Bronchial epithelial cell (primary cell): ENCODE measurements at regions not wholly inside any gene's neighbourhood (a gene's known extent, or its start where the extent isn't known, plus 50 kb on each side); places are given as distances from the start of the nearest gene placed in this dataset.

Experiments
- DNase-seq: peaks from one replicate; pipeline ENCODE4 v3.0.0-alpha.2; 2010; ENCODE audit warnings: low read depth
- FAIRE-seq: peaks from 2 replicates; lab custom pipeline; 2011; peaks lifted over from hg19 to GRCh38; lab: Jason Lieb, UNC
- H3K27me3 ChIP-seq: 2 replicates; pipeline ENCODE4 v1.5.1; 2011; ENCODE audit warnings: low read length; ENCODE audit not compliant: control insufficient read depth, insufficient read depth
- H3K36me3 ChIP-seq: 2 replicates; pipeline ENCODE4 v1.5.1; 2011; ENCODE audit warnings: low read length; ENCODE audit not compliant: control insufficient read depth, insufficient read depth
- H3K4me3 ChIP-seq: 2 replicates; pipeline ENCODE4 v1.5.1; 2011; ENCODE audit warnings: mild to moderate bottlenecking, low read depth, low read length, control low read depth
- CTCF ChIP-seq: IDR thresholded peaks from 2 replicates; pipeline ENCODE4 v1.5.1; 2011; ENCODE audit warnings: mild to moderate bottlenecking, moderate library complexity, low read length, control low read depth, inconsistent platforms; ENCODE audit not compliant: insufficient read depth, severe bottlenecking

GRCh38 chr10:109183366-109183765 is 739.9 kb downstream of the XPNPEP1 start:
- DNase-seq (no peak), FAIRE-seq (no peak)
- no peaks in the 10 kb centered on the region for H3K36me3 ChIP-seq
- H3K4me3 ChIP-seq, result no peak overlapping the region
- no peak for TF ChIP-seq CTCF
- no peaks in the 10 kb centered on the region for H3K27me3 ChIP-seq

GRCh38 chr10:109178591-109178990 is 744.7 kb downstream of the XPNPEP1 start:
- no peak for TF ChIP-seq CTCF

GRCh38 chr10:109174526-109174925 is 748.8 kb downstream of the XPNPEP1 start:
- H3K4me3 ChIP-seq, result no peak overlapping the region
- H3K36me3 ChIP-seq, result no peaks in the 10 kb centered on the region
- FAIRE-seq (no peak), DNase-seq (no peak)
- TF ChIP-seq CTCF, result no peak
- no peaks in the 10 kb centered on the region for H3K27me3 ChIP-seq

More at GRCh38 chr10:109178591-109178990, 744.7 kb downstream of the XPNPEP1 start:
- H3K36me3 ChIP-seq, result no peaks in the 10 kb centered on the region
- H3K27me3 ChIP-seq, result no peaks in the 10 kb centered on the region
- DNase-seq, result no peak
- FAIRE-seq, result no peak
- no peak overlapping the region for H3K4me3 ChIP-seq

GRCh38 chr10:109173937-109174336 is 749.4 kb downstream of the XPNPEP1 start:
- DNase-seq, result no peak
- no peaks in the 10 kb centered on the region for H3K27me3 ChIP-seq
- no peaks in the 10 kb centered on the region for H3K36me3 ChIP-seq
- no peak for TF ChIP-seq CTCF
- FAIRE-seq, result no peak
- H3K4me3 ChIP-seq, result no peak overlapping the region

GRCh38 chr10:109173121-109173520 is 750.2 kb downstream of the XPNPEP1 start:
- H3K4me3 ChIP-seq, result no peak overlapping the region
- DNase-seq, result no peak
- H3K36me3 ChIP-seq, result no peaks in the 10 kb centered on the region
- no peak for FAIRE-seq
- H3K27me3 ChIP-seq, result no peaks in the 10 kb centered on the region
- TF ChIP-seq CTCF, result no peak

- Histone ChIP-seq H3K27me3 (no peaks in the 10 kb centered on the region), H3K4me3 (no peak overlapping the region), H3K36me3 (no peaks in the 10 kb centered on the region)
- FAIRE-seq, result no peak
- no peak for TF ChIP-seq CTCF
- DNase-seq, result no peak
Observed at GRCh38 chr10:109166935-109167334, 756.4 kb downstream of the XPNPEP1 start.
